ENCODE measurements at regions not wholly inside any gene's neighbourhood (a gene's known extent, or its start where the extent isn't known, plus 50 kb on each side); places are given as distances from the start of the nearest gene placed in this dataset.

GRCh38 chr4:164177153-164177552, 576.8 kb upstream of the SMIM31 start:
- TF ChIP-seq CTCF (IDR thresholded peaks at IDR 0.05) = no peak
- no peak for TF ChIP-seq POLR2A (IDR thresholded peaks at IDR 0.05)
